ENCODE measurements at regions not wholly inside any gene's neighbourhood (a gene's known extent, or its start where the extent isn't known, plus 50 kb on each side); places are given as distances from the start of the nearest gene placed in this dataset.

- intact Hi-C loops (cut with micrococcal nuclease; ENCODE audit: unreplicated experiment), result no loop called here
- Histone ChIP-seq H3F3A (ENCODE audit: insufficient read depth, low read depth) (no peaks in the 10 kb centered on the region), H3K9me2 (ENCODE audit: insufficient read depth) (no peaks in the 10 kb centered on the region), H3K4me1 (replicated peaks; ENCODE audit: insufficient read depth) (no peaks in the 10 kb centered on the region), H3K9me3 (ENCODE audit: insufficient read depth, low read depth) (peaks cover 2% of the 10 kb centered on the region; the same call in 1 of the 2 replicates), H3K27ac (no peak overlapping the region), H4K20me1 (ENCODE audit: insufficient read depth) (no peaks in the 10 kb centered on the region), H2AFZ (no peak overlapping the region), H3K4me3 (no peak overlapping the region), H3K4me2 (no peak overlapping the region), H3K27me3 (ENCODE audit: insufficient read depth, low read depth) (no peaks in the 10 kb centered on the region), H3K36me3 (ENCODE audit: low read depth) (no peaks in the 10 kb centered on the region), H3K79me2 (ENCODE audit: low read depth) (no peaks in the 10 kb centered on the region)
- no TSS peak for BruUV-seq (replicated peaks)
- CTCF ChIA-PET, result no interaction called here
- TF ChIP-seq EZH2 (IDR thresholded peaks at IDR 0.05; ENCODE audit: low read depth) (no peak), CTCF (conservative IDR thresholded peaks at IDR 0.05) (no peak)
- DNase-seq, result no peak
- POLR2A ChIA-PET (ENCODE audit: unreplicated experiment), result no interaction called here
Measured at GRCh38 chr12:60920841-60921495, 1325.1 kb downstream of the SLC16A7 start.

- no peak overlapping the region for H3K4me2 ChIP-seq
- H4K20me1 ChIP-seq (ENCODE audit: insufficient read depth), result no peaks in the 10 kb centered on the region
- POLR2A ChIA-PET (ENCODE audit: unreplicated experiment), result no interaction called here
- no peak overlapping the region for H3K27ac ChIP-seq
- CTCF ChIA-PET, result no interaction called here
- no peak overlapping the region for H2AFZ ChIP-seq
- H3K36me3 ChIP-seq (ENCODE audit: low read depth), result no peaks in the 10 kb centered on the region
- intact Hi-C loops (cut with micrococcal nuclease; ENCODE audit: unreplicated experiment), result no loop called here
- no peak for DNase-seq
- H3K79me2 ChIP-seq (ENCODE audit: low read depth), result no peaks in the 10 kb centered on the region
- TF ChIP-seq EZH2 (IDR thresholded peaks at IDR 0.05; ENCODE audit: low read depth) (no peak), CTCF (conservative IDR thresholded peaks at IDR 0.05) (no peak)
- H3K4me1 ChIP-seq (replicated peaks; ENCODE audit: insufficient read depth), result no peaks in the 10 kb centered on the region
- H3K27me3 ChIP-seq (ENCODE audit: insufficient read depth, low read depth), result no peaks in the 10 kb centered on the region
- BruUV-seq (replicated peaks), result no TSS peak
- no peaks in the 10 kb centered on the region for H3F3A ChIP-seq (ENCODE audit: insufficient read depth, low read depth)
- H3K9me2 ChIP-seq (ENCODE audit: insufficient read depth), result no peaks in the 10 kb centered on the region
- H3K4me3 ChIP-seq, result no peak overlapping the region
- H3K9me3 ChIP-seq (ENCODE audit: insufficient read depth, low read depth), result peaks cover 2% of the 10 kb centered on the region; the same call in 1 of the 2 replicates
Measured at GRCh38 chr12:60921541-60921940, 1325.7 kb downstream of the SLC16A7 start.

GRCh38 chr12:60926256-60926655 lies 1330.4 kb downstream of the SLC16A7 start:
- no TSS peak for BruUV-seq (replicated peaks)
- no peak overlapping the region for H2AFZ ChIP-seq
- H3K4me3 ChIP-seq, result no peak overlapping the region
- CTCF ChIA-PET, result no interaction called here
- no peak overlapping the region for H3K27ac ChIP-seq
- H3K4me2 ChIP-seq, result no peak overlapping the region
- H3K27me3 ChIP-seq (ENCODE audit: insufficient read depth, low read depth), result no peaks in the 10 kb centered on the region
- no peaks in the 10 kb centered on the region for H3K9me2 ChIP-seq (ENCODE audit: insufficient read depth)
- intact Hi-C loops (cut with micrococcal nuclease; ENCODE audit: unreplicated experiment), result no loop called here
- no peaks in the 10 kb centered on the region for H4K20me1 ChIP-seq (ENCODE audit: insufficient read depth)
- H3K9me3 ChIP-seq (ENCODE audit: insufficient read depth, low read depth), result no peaks in the 10 kb centered on the region
- H3K4me1 ChIP-seq (replicated peaks; ENCODE audit: insufficient read depth), result no peaks in the 10 kb centered on the region
- no peaks in the 10 kb centered on the region for H3K79me2 ChIP-seq (ENCODE audit: low read depth)
- H3K36me3 ChIP-seq (ENCODE audit: low read depth), result no peaks in the 10 kb centered on the region
- H3F3A ChIP-seq (ENCODE audit: insufficient read depth, low read depth), result no peaks in the 10 kb centered on the region
- POLR2A ChIA-PET (ENCODE audit: unreplicated experiment), result no interaction called here
- TF ChIP-seq CTCF (conservative IDR thresholded peaks at IDR 0.05) (no peak), EZH2 (IDR thresholded peaks at IDR 0.05; ENCODE audit: low read depth) (no peak)
- no peak for DNase-seq
